OCI-LY3 (cell line): ENCODE measurements at regions not wholly inside any gene's neighbourhood (a gene's known extent, or its start where the extent isn't known, plus 50 kb on each side); places are given as distances from the start of the nearest gene placed in this dataset.

Source experiments
- EZH2phosphoT487 ChIP-seq: fragments of 200-600 bp; shearing (Covaris generic); IDR thresholded peaks from 2 replicates; pipeline ENCODE4 v1.6.1; 2018; ENCODE audit warnings: antibody characterized with exemption, mixed run types, low read depth
- TF ChIP-seq, protein P1 (sequence below): fragments of 200-600, 300-600 bp; sonication (generic); IDR thresholded peaks from 2 replicates; pipeline ENCODE4 v1.5.1; 2014; ENCODE audit warnings: antibody characterized with exemption, low read length, low read depth

DNA sequence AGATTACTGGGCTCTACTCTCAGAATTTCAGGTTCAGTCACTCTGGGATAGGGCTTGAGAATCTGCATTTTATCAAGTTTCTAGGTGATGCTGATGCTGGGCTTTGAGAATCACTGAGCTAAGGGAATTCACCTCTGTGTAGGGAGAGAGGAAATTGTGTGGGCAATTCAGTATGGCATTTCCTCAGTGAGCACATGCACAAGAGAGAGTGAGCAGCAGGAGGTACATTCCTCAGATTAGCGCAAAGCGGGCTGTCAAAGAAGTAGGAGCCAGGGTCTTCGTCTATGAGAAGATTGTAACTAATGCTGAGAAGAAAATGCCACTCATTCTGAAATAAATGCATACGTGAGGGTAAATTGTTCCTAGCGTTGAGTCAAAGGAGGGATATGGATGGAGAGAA lies 175.9 kb downstream of the KIF4B start:
- TF ChIP-seq, protein P1, sequence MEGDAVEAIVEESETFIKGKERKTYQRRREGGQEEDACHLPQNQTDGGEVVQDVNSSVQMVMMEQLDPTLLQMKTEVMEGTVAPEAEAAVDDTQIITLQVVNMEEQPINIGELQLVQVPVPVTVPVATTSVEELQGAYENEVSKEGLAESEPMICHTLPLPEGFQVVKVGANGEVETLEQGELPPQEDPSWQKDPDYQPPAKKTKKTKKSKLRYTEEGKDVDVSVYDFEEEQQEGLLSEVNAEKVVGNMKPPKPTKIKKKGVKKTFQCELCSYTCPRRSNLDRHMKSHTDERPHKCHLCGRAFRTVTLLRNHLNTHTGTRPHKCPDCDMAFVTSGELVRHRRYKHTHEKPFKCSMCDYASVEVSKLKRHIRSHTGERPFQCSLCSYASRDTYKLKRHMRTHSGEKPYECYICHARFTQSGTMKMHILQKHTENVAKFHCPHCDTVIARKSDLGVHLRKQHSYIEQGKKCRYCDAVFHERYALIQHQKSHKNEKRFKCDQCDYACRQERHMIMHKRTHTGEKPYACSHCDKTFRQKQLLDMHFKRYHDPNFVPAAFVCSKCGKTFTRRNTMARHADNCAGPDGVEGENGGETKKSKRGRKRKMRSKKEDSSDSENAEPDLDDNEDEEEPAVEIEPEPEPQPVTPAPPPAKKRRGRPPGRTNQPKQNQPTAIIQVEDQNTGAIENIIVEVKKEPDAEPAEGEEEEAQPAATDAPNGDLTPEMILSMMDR: no peak
- TF ChIP-seq EZH2phosphoT487: no peak
